Activated naive CD4-positive, alpha-beta T cell treated with anti-CD3 and anti-CD28 coated beads for 36 hours (primary cell): ENCODE measurements at regions not wholly inside any gene's neighbourhood (a gene's known extent, or its start where the extent isn't known, plus 50 kb on each side); places are given as distances from the start of the nearest gene placed in this dataset.
"Not testable (repeated sequence)": the region's sequence is repeated elsewhere in the genome, so short reads cannot be mapped to it uniquely, and the experiment has no call there.

Experiments used
- CTCF ChIA-PET: fragments of 350-600 bp; sonication (Branson Sonifier 250); formaldehyde crosslinking; loops from one replicate; lab custom pipeline; 2021; ENCODE audit warnings: antibody characterized with exemption; lab: Charles Lee
- DNase-seq: peaks from one replicate; pipeline ENCODE4 v3.0.0-alpha.2; 2020
- H3K27ac Mint-ChIP-seq: one replicate; pipeline ENCODE4 v1.8.0; 2021; ENCODE audit warnings: mild to moderate bottlenecking, mixed read lengths
- H3K27me3 Mint-ChIP-seq: one replicate; pipeline ENCODE4 v1.8.0; 2021; ENCODE audit warnings: low read depth, mixed read lengths
- H3K36me3 Mint-ChIP-seq: one replicate; pipeline ENCODE4 v1.8.0; 2021; ENCODE audit warnings: low read depth, mixed read lengths
- H3K4me1 Mint-ChIP-seq: one replicate; pipeline ENCODE4 v1.8.0; 2021; ENCODE audit warnings: low read depth, mixed read lengths
- H3K4me3 Mint-ChIP-seq: one replicate; pipeline ENCODE4 v1.8.0; 2021; ENCODE audit warnings: mild to moderate bottlenecking, moderate library complexity, mixed read lengths
- H3K9me3 Mint-ChIP-seq: one replicate; pipeline ENCODE4 v1.8.0; 2021; ENCODE audit warnings: mixed read lengths
- intact Hi-C: fragments of 100-400 bp; cut with micrococcal nuclease; formaldehyde crosslinking; loops from one replicate; pipeline ENCODE4 v1.15.1; 2023

GRCh38 chrX:111041018-111041462 is 55.0 kb upstream of the PAK3 start:
- Mint-ChIP-seq H3K27ac (no peak overlapping the region), H3K4me3 (no peak overlapping the region), H3K36me3 (no peaks in the 10 kb centered on the region), H3K4me1 (peaks cover 3% of the 10 kb centered on the region), H3K9me3 (no peaks in the 10 kb centered on the region), H3K27me3 (no peaks in the 10 kb centered on the region)
- CTCF ChIA-PET = no interaction called here
- DNase-seq = peak; percentile 18
- intact Hi-C loops = loop anchor here (2.0 kb wide), 1 partner anchor 56 kb away; the partner anchor contains the start of gene PAK3

- Mint-ChIP-seq H3K4me1 (peaks cover 3% of the 10 kb centered on the region), H3K4me3 (no peak overlapping the region)
- CTCF ChIA-PET = no interaction called here
Observed at GRCh38 chrX:111040377-111041017, 55.5 kb upstream of the PAK3 start.

GRCh38 chrX:111039606-111040005 is 56.4 kb upstream of the PAK3 start:
- Mint-ChIP-seq H3K4me1 (peaks cover 3% of the 10 kb centered on the region), H3K27me3 (no peaks in the 10 kb centered on the region), H3K4me3 (no peak overlapping the region), H3K27ac (no peak overlapping the region), H3K36me3 (no peaks in the 10 kb centered on the region), H3K9me3 (no peaks in the 10 kb centered on the region)
- CTCF ChIA-PET = interaction anchor here (0.7 kb wide), 1 partner anchor 43 kb away, joined by 4 read pairs; no protein-coding TSS in a partner anchor
- no peak for DNase-seq
- intact Hi-C loops = loop anchor here (2.0 kb wide), 1 partner anchor 57 kb away; the partner anchor contains the start of gene PAK3

More at GRCh38 chrX:111040377-111041017, 55.5 kb upstream of the PAK3 start:
- Mint-ChIP-seq H3K27me3 (no peaks in the 10 kb centered on the region), H3K36me3 (no peaks in the 10 kb centered on the region), H3K9me3 (no peaks in the 10 kb centered on the region), H3K27ac (no peak overlapping the region)
- DNase-seq = no peak
- intact Hi-C loops = loop anchor here (2.0 kb wide), 1 partner anchor 56 kb away; the partner anchor contains the start of gene PAK3

GRCh38 chrX:111035991-111036390 is 60.0 kb upstream of the PAK3 start:
- no peak for DNase-seq
- no peaks in the 10 kb centered on the region for H3K4me1 Mint-ChIP-seq
- intact Hi-C loops = no loop called here
- CTCF ChIA-PET = interaction anchor here (0.5 kb wide), 1 partner anchor 122 kb away, joined by 4 read pairs; no protein-coding TSS in a partner anchor
- no peaks in the 10 kb centered on the region for H3K9me3 Mint-ChIP-seq
- no peak overlapping the region for H3K4me3 Mint-ChIP-seq
- no peaks in the 10 kb centered on the region for H3K27me3 Mint-ChIP-seq
- H3K27ac Mint-ChIP-seq = no peak overlapping the region
- no peaks in the 10 kb centered on the region for H3K36me3 Mint-ChIP-seq

- intact Hi-C loops = no loop called here
- CTCF ChIA-PET = no interaction called here
- H3K4me3 Mint-ChIP-seq = no peak overlapping the region
Observed at GRCh38 chrX:111035256-111035655, 60.7 kb upstream of the PAK3 start.

GRCh38 chrX:111022998-111023397 is 73.0 kb upstream of the PAK3 start:
- H3K9me3 Mint-ChIP-seq, DNase-seq, H3K36me3 Mint-ChIP-seq, H3K4me3 Mint-ChIP-seq, intact Hi-C loops, H3K27me3 Mint-ChIP-seq, H3K4me1 Mint-ChIP-seq, H3K27ac Mint-ChIP-seq, CTCF ChIA-PET: not testable (repeated sequence)

More at GRCh38 chrX:111035256-111035655, 60.7 kb upstream of the PAK3 start:
- no peak for DNase-seq
- H3K36me3 Mint-ChIP-seq = no peaks in the 10 kb centered on the region
- H3K9me3 Mint-ChIP-seq = no peaks in the 10 kb centered on the region
- H3K27me3 Mint-ChIP-seq = no peaks in the 10 kb centered on the region
- no peaks in the 10 kb centered on the region for H3K4me1 Mint-ChIP-seq
- no peak overlapping the region for H3K27ac Mint-ChIP-seq

- Mint-ChIP-seq H3K27ac (no peak overlapping the region), H3K9me3 (no peaks in the 10 kb centered on the region), H3K36me3 (no peaks in the 10 kb centered on the region), H3K4me3 (no peak overlapping the region), H3K4me1 (no peaks in the 10 kb centered on the region), H3K27me3 (no peaks in the 10 kb centered on the region)
- intact Hi-C loops = no loop called here
- DNase-seq = no peak
- CTCF ChIA-PET = no interaction called here
Observed at GRCh38 chrX:111020283-111020682, 75.7 kb upstream of the PAK3 start.

GRCh38 chrX:111013778-111014455 is 82.1 kb upstream of the PAK3 start:
- H3K36me3 Mint-ChIP-seq = no peaks in the 10 kb centered on the region
- intact Hi-C loops = no loop called here
- H3K27me3 Mint-ChIP-seq = no peaks in the 10 kb centered on the region
- CTCF ChIA-PET = no interaction called here
- no peak overlapping the region for H3K4me3 Mint-ChIP-seq
- no peak overlapping the region for H3K27ac Mint-ChIP-seq
- H3K9me3 Mint-ChIP-seq = no peaks in the 10 kb centered on the region
- no peaks in the 10 kb centered on the region for H3K4me1 Mint-ChIP-seq
- DNase-seq = no peak

GRCh38 chrX:111010111-111010510 is 85.9 kb upstream of the PAK3 start:
- CTCF ChIA-PET = no interaction called here
- no peaks in the 10 kb centered on the region for H3K9me3 Mint-ChIP-seq
- H3K27ac Mint-ChIP-seq = no peak overlapping the region
- intact Hi-C loops = no loop called here
- no peaks in the 10 kb centered on the region for H3K4me1 Mint-ChIP-seq
- DNase-seq = no peak
- H3K27me3 Mint-ChIP-seq = no peaks in the 10 kb centered on the region
- no peak overlapping the region for H3K4me3 Mint-ChIP-seq
- H3K36me3 Mint-ChIP-seq = no peaks in the 10 kb centered on the region

GRCh38 chrX:111009256-111009655 is 86.7 kb upstream of the PAK3 start:
- H3K9me3 Mint-ChIP-seq = no peaks in the 10 kb centered on the region
- intact Hi-C loops = no loop called here
- DNase-seq = no peak

GRCh38 chrX:111008126-111008525 is 87.9 kb upstream of the PAK3 start:
- DNase-seq = no peak
- no peaks in the 10 kb centered on the region for H3K36me3 Mint-ChIP-seq
- H3K27ac Mint-ChIP-seq = no peak overlapping the region
- H3K4me1 Mint-ChIP-seq = no peaks in the 10 kb centered on the region
- intact Hi-C loops = no loop called here
- no peak overlapping the region for H3K4me3 Mint-ChIP-seq
- no peaks in the 10 kb centered on the region for H3K9me3 Mint-ChIP-seq
- peaks cover 1% of the 10 kb centered on the region for H3K27me3 Mint-ChIP-seq
- CTCF ChIA-PET = no interaction called here

More at GRCh38 chrX:111009256-111009655, 86.7 kb upstream of the PAK3 start:
- H3K4me1 Mint-ChIP-seq = no peaks in the 10 kb centered on the region
- no peak overlapping the region for H3K4me3 Mint-ChIP-seq
- CTCF ChIA-PET = no interaction called here
- no peaks in the 10 kb centered on the region for H3K27me3 Mint-ChIP-seq
- no peaks in the 10 kb centered on the region for H3K36me3 Mint-ChIP-seq
- H3K27ac Mint-ChIP-seq = no peak overlapping the region

GRCh38 chrX:111007238-111007637 is 88.8 kb upstream of the PAK3 start:
- Mint-ChIP-seq H3K4me1 (no peaks in the 10 kb centered on the region), H3K27me3 (peaks cover 3% of the 10 kb centered on the region), H3K4me3 (no peak overlapping the region), H3K27ac (no peak overlapping the region), H3K36me3 (no peaks in the 10 kb centered on the region), H3K9me3 (no peaks in the 10 kb centered on the region)
- CTCF ChIA-PET = interaction anchor here (0.9 kb wide), 1 partner anchor 22 kb away, joined by 3 read pairs; no protein-coding TSS in a partner anchor
- intact Hi-C loops = no loop called here
- no peak for DNase-seq

- CTCF ChIA-PET = no interaction called here
- no peak overlapping the region for H3K4me3 Mint-ChIP-seq
- no peaks in the 10 kb centered on the region for H3K36me3 Mint-ChIP-seq
- peaks cover 3% of the 10 kb centered on the region for H3K27me3 Mint-ChIP-seq
- intact Hi-C loops = no loop called here
- no peaks in the 10 kb centered on the region for H3K4me1 Mint-ChIP-seq
- no peak overlapping the region for H3K27ac Mint-ChIP-seq
- DNase-seq = no peak
- H3K9me3 Mint-ChIP-seq = no peaks in the 10 kb centered on the region
Observed at GRCh38 chrX:111006116-111006515, 89.9 kb upstream of the PAK3 start.
